A549 (cell line): ENCODE measurements at regions not wholly inside any gene's neighbourhood (a gene's known extent, or its start where the extent isn't known, plus 50 kb on each side); places are given as distances from the start of the nearest gene placed in this dataset.

Source experiments
- ATAC-seq, 2 experiments: fragments of 200-7000 bp in 1 of 2; fragments of >200 bp in 1 of 2; cut with Nextera tagmentation in 1 of 2; cut with Tn5 transposase in 1 of 2; 3 replicates each; pipeline versions ENCODE4 v1.8.0 to v1.9.1; 2018 to 2020; ENCODE audit warnings: mild to moderate bottlenecking in 1 of 2, moderate library complexity in 1 of 2
- CTCF ChIA-PET: fragments of 300-600 bp; sonication (Branson Sonifier 250); formaldehyde crosslinking; extraction: SDS; loops from one replicate; lab custom pipeline; 2021; ENCODE audit warnings: antibody characterized with exemption, inconsistent platforms; lab: Yijun Ruan, JAX
- POLR2A ChIA-PET: fragments of 350-600 bp; formaldehyde crosslinking; extraction: SDS; loops from one replicate; lab custom pipeline; 2021; ENCODE audit warnings: antibody characterized with exemption, inconsistent platforms; lab: Yijun Ruan, JAX
- DNase-seq, 2 experiments: peaks; one replicate each; pipeline versions ENCODE4 v3.0.0 to v3.0.0-alpha.2; 2011 to 2016; ENCODE audit warnings: low read depth in 1 of 2, low spot score in 1 of 2
- FAIRE-seq: peaks from 2 replicates; lab custom pipeline; 2011; peaks lifted over from hg19 to GRCh38; lab: Jason Lieb, UNC
- H3K27ac ChIP-seq, 2 experiments: fragments of >200 bp; sonication (Bioruptor Twin); formaldehyde crosslinking; 3 replicates each; pipeline ENCODE4 v1.5.1; 2016 to 2017
- H3K4me1 ChIP-seq: fragments of >200 bp; sonication (Bioruptor Twin); formaldehyde crosslinking; 3 replicates; pipeline ENCODE4 v1.6.1; 2016
- H3K4me2 ChIP-seq: fragments of >200 bp; sonication (Bioruptor Twin); formaldehyde crosslinking; 3 replicates; pipeline ENCODE4 v1.6.1; 2016
- H3K4me3 ChIP-seq: fragments of >200 bp; sonication (Bioruptor Twin); formaldehyde crosslinking; 3 replicates; pipeline ENCODE4 v1.5.1; 2016
- H3K9me3 ChIP-seq: fragments of >200 bp; sonication (Bioruptor Twin); formaldehyde crosslinking; 3 replicates; pipeline ENCODE4 v1.6.1; 2016
- BHLHE40 ChIP-seq: IDR thresholded peaks from 2 replicates; pipeline ENCODE4 v1.6.1; 2012; ENCODE audit warnings: low read depth, low read length, inconsistent platforms
- CBX2 ChIP-seq: fragments of 200-600 bp; sonication (generic); IDR thresholded peaks from 2 replicates; pipeline ENCODE4 v1.6.1; 2016; ENCODE audit warnings: low read depth, mild to moderate bottlenecking, borderline replicate concordance
- EHF ChIP-seq: fragments of 250-450 bp; sonication (Bioruptor Pico); IDR thresholded peaks from 2 replicates; pipeline ENCODE4 v1.5.0; 2020; ENCODE audit warnings: mild to moderate bottlenecking
- EP300 ChIP-seq, 2 experiments: fragments of >200 bp; sonication (Bioruptor Twin); formaldehyde crosslinking; IDR thresholded peaks; 2 replicates in 1 of 2; 3 replicates in 1 of 2; pipeline ENCODE4 v1.6.1; 2016 to 2017
- FOSL2 ChIP-seq, 2 experiments: fragments of 450-650 bp in 1 of 2; fragments of >200 bp in 1 of 2; sonication (Bioruptor Twin) in 1 of 2; formaldehyde crosslinking; IDR thresholded peaks; 2 replicates each; pipeline versions ENCODE4 v1.5.0 to v1.6.1; 2016 to 2020; ENCODE audit warnings: mild to moderate bottlenecking in 1 of 2, moderate library complexity in 1 of 2
- HDAC2 ChIP-seq: fragments of 200-600 bp; sonication (generic); IDR thresholded peaks from 2 replicates; pipeline ENCODE4 v1.6.1; 2016
- HEYL ChIP-seq: fragments of 250-450 bp; sonication (Bioruptor Pico); IDR thresholded peaks from 2 replicates; pipeline ENCODE4 v1.8.0; 2021; ENCODE audit warnings: mild to moderate bottlenecking, moderate library complexity
- HOXA7 ChIP-seq: fragments of 250-450 bp; sonication (Bioruptor Pico); IDR thresholded peaks from 2 replicates; pipeline ENCODE4 v1.5.0; 2020; ENCODE audit warnings: mild to moderate bottlenecking, moderate library complexity
- KDM5A ChIP-seq: fragments of 200-600 bp; sonication (generic); IDR thresholded peaks from 2 replicates; pipeline ENCODE4 v1.6.1; 2016; ENCODE audit warnings: antibody characterized with exemption, mild to moderate bottlenecking
- MAZ ChIP-seq: fragments of 150-350 bp; IDR thresholded peaks from 2 replicates; pipeline ENCODE4 v1.6.1; 2014; ENCODE audit warnings: antibody characterized with exemption, low read depth, low read length, borderline replicate concordance
- MYC ChIP-seq: IDR thresholded peaks from 2 replicates; pipeline ENCODE4 v1.6.1; 2012; ENCODE audit warnings: mild to moderate bottlenecking, inconsistent platforms, low read length, improper control_type of control experiment, borderline replicate concordance
- NFE2L2 ChIP-seq: fragments of 150-350 bp; conservative IDR thresholded peaks from 2 replicates; pipeline ENCODE4 v1.6.1; 2014; ENCODE audit warnings: low read length
- NR3C1 ChIP-seq: fragments of >200 bp; sonication (Bioruptor Twin); formaldehyde crosslinking; IDR thresholded peaks from 3 replicates; pipeline ENCODE4 v1.6.1; 2017
- PHF8 ChIP-seq: fragments of 200-600 bp; sonication (generic); IDR thresholded peaks from 2 replicates; pipeline ENCODE4 v1.6.1; 2016; ENCODE audit warnings: low read depth, mild to moderate bottlenecking, antibody characterized with exemption, moderate library complexity, borderline replicate concordance
- POLR2A ChIP-seq: IDR thresholded peaks from 2 replicates; pipeline ENCODE4 v1.6.1; 2012; ENCODE audit warnings: mild to moderate bottlenecking, low read length
- RCOR1 ChIP-seq: fragments of 150-350 bp; IDR thresholded peaks from 2 replicates; pipeline ENCODE4 v1.6.1; 2014; ENCODE audit warnings: antibody characterized with exemption, low read length, low read depth
- TP53 ChIP-seq: fragments of 250-450 bp; sonication (Bioruptor Pico); IDR thresholded peaks from 2 replicates; pipeline ENCODE4 v1.5.0; 2021; ENCODE audit warnings: mild to moderate bottlenecking, moderate library complexity
- ZC3H11A ChIP-seq: fragments of 450-650 bp; IDR thresholded peaks from 2 replicates; pipeline ENCODE4 v1.6.1; 2014; ENCODE audit warnings: antibody characterized with exemption, mild to moderate bottlenecking
- ZNF302 ChIP-seq: fragments of 250-450 bp; sonication (Bioruptor Pico); IDR thresholded peaks from 2 replicates; pipeline ENCODE4 v1.9.0; 2021; ENCODE audit warnings: inconsistent platforms, mild to moderate bottlenecking, moderate library complexity
- WGBS: methylation state at CpG from one replicate; pipeline ENCODE4 v1.1.6; 2017; ENCODE audit errors: missing lambda C conversion rate; 5-methylcytosine and 5-hydroxymethylcytosine counted together
- TF ChIP-seq, protein P1 (sequence below): fragments of 450-650 bp; IDR thresholded peaks from 2 replicates; pipeline ENCODE4 v1.6.1; 2014; ENCODE audit warnings: antibody characterized with exemption
- TF ChIP-seq, protein P2 (sequence below): fragments of >200 bp; sonication (Bioruptor Twin); formaldehyde crosslinking; IDR thresholded peaks from 2 replicates; pipeline ENCODE4 v1.6.1; 2016
- TF ChIP-seq, protein P3 (sequence below): IDR thresholded peaks from 2 replicates; pipeline ENCODE4 v1.6.1; 2012
- TF ChIP-seq, protein P4 (sequence below): IDR thresholded peaks from 2 replicates; pipeline ENCODE4 v1.6.1; 2012; ENCODE audit warnings: low read depth, borderline replicate concordance
- TF ChIP-seq, protein P5 (sequence below): fragments of 150-350 bp; IDR thresholded peaks from 2 replicates; pipeline ENCODE4 v1.6.1; 2014; ENCODE audit warnings: low read depth, mild to moderate bottlenecking, low read length
- TF ChIP-seq, protein P6 (sequence below): fragments of 200-600 bp; sonication (generic); IDR thresholded peaks from 2 replicates; pipeline ENCODE4 v1.6.1; 2016; ENCODE audit warnings: antibody characterized with exemption, mild to moderate bottlenecking, moderate library complexity
- TF ChIP-seq, protein P7 (sequence below): IDR thresholded peaks from 2 replicates; pipeline ENCODE4 v1.6.1; 2012
- TF ChIP-seq, protein P8 (sequence below): fragments of >200 bp; sonication (Bioruptor Twin); formaldehyde crosslinking; IDR thresholded peaks from 3 replicates; pipeline ENCODE4 v1.6.1; 2016

DNA sequence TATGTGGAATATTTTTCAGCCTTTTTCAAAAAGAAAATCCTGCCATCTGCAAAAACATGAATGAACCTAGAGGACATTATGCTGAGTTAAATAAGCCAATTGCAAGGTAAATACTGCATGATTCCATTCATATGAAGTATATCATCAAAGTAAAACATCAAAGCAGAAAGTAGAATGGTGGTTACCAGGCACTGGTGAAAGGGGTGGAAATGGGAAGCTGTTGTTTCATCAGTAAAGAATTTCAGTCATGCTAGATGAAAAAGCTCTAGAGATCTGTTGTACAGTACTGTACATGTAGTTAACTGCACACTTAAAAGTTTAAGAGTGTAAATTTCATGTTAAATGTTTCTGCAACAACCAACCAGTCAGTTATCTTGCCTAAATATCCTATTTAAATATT lies 196.8 kb upstream of the ADGRL3 start (continued):
- TF ChIP-seq HOXA7, result no peak
- TF ChIP-seq KDM5A, result no peak
- TF ChIP-seq, protein P1, sequence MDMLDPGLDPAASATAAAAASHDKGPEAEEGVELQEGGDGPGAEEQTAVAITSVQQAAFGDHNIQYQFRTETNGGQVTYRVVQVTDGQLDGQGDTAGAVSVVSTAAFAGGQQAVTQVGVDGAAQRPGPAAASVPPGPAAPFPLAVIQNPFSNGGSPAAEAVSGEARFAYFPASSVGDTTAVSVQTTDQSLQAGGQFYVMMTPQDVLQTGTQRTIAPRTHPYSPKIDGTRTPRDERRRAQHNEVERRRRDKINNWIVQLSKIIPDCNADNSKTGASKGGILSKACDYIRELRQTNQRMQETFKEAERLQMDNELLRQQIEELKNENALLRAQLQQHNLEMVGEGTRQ, result no peak
- TF ChIP-seq, protein P2, sequence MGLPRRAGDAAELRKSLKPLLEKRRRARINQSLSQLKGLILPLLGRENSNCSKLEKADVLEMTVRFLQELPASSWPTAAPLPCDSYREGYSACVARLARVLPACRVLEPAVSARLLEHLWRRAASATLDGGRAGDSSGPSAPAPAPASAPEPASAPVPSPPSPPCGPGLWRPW, result no peak
- TF ChIP-seq, protein P3, sequence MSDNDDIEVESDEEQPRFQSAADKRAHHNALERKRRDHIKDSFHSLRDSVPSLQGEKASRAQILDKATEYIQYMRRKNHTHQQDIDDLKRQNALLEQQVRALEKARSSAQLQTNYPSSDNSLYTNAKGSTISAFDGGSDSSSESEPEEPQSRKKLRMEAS, result no peak

DNA sequence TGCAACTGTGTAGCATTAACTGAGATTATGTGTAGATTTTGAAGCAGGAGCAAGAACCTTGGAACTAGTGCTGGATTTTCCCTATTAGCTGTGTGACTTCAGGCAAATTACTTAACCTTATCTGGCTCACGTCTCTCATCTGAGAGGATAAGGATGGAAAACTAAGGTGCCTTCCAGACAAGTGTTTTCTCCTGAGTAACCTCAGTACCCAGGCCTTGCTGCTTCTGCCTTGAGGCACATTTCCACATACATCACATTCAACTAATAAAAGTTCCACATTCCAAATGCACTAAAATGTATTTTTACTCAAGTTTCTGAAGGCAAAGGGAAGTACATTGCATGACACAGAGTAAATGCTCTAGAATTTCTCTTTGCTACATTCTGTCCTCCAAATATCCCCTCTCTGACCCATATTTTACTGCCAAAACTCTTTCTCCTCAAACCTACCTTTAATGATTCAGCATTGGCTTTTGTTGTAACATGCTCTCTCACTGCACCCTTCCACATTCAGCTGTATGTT lies 195.4 kb upstream of the ADGRL3 start:
- H3K9me3 ChIP-seq, result no peaks in the 10 kb centered on the region
- POLR2A ChIA-PET, result no interaction called here
- H3K4me3 ChIP-seq, result no peak overlapping the region
- TF ChIP-seq MAZ, result no peak
- no peak for TF ChIP-seq KDM5A
- no peak for TF ChIP-seq CBX2
- no peak for TF ChIP-seq EHF (CRISPR knock-in tag)
- TF ChIP-seq HDAC2, result no peak
- TF ChIP-seq, protein P4, sequence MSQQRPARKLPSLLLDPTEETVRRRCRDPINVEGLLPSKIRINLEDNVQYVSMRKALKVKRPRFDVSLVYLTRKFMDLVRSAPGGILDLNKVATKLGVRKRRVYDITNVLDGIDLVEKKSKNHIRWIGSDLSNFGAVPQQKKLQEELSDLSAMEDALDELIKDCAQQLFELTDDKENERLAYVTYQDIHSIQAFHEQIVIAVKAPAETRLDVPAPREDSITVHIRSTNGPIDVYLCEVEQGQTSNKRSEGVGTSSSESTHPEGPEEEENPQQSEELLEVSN, result no peak
- TF ChIP-seq POLR2A, result no peak
- TF ChIP-seq TP53 (CRISPR knock-in tag), result no peak
- TF ChIP-seq, protein P5, sequence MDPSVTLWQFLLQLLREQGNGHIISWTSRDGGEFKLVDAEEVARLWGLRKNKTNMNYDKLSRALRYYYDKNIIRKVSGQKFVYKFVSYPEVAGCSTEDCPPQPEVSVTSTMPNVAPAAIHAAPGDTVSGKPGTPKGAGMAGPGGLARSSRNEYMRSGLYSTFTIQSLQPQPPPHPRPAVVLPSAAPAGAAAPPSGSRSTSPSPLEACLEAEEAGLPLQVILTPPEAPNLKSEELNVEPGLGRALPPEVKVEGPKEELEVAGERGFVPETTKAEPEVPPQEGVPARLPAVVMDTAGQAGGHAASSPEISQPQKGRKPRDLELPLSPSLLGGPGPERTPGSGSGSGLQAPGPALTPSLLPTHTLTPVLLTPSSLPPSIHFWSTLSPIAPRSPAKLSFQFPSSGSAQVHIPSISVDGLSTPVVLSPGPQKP, result no peak
- no peak for TF ChIP-seq RCOR1
- TF ChIP-seq HOXA7, result no peak
- TF ChIP-seq, protein P3, result no peak
- TF ChIP-seq, protein P2, result no peak
- TF ChIP-seq ZC3H11A, result no peak
- no peak for TF ChIP-seq BHLHE40
- TF ChIP-seq FOSL2 (IDR thresholded peaks at IDR 0.05), result no peak
- TF ChIP-seq FOSL2 (CRISPR knock-in tag; IDR thresholded peaks at IDR 0.05), result no peak
- TF ChIP-seq, all 56 proteins: peak for 0
- no peak for FAIRE-seq
- ATAC-seq, result no peak
- CTCF ChIA-PET, result no interaction called here
- no peak overlapping the region for H3K4me2 ChIP-seq
- H3K4me1 ChIP-seq, result no peaks in the 10 kb centered on the region
- DNase-seq, result no peak
- WGBS, result 13% methylated on average over 1 of the region's 1 CpG
- no peak overlapping the region for H3K27ac ChIP-seq

DNA sequence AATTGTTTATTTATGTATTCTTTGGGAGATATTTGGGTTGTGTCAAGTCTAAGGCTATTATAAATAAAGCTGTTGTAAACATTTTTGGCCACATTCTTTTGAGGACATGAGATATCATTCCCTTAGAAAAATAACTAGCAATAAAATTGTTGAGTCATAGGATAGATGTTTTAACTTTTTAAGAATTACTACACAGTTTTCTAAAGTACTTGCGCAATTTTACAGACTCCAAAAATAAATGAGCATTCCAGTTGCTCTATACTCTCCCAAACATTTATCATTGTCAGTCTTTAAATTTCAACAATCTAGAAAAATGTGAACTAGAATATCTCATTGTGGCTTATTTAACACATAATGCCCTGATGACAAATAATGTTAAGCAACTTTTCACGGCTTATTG lies 189.1 kb upstream of the ADGRL3 start:
- Histone ChIP-seq H3K4me3 (no peak overlapping the region), H3K4me1 (no peaks in the 10 kb centered on the region)
- TF ChIP-seq, protein P6, sequence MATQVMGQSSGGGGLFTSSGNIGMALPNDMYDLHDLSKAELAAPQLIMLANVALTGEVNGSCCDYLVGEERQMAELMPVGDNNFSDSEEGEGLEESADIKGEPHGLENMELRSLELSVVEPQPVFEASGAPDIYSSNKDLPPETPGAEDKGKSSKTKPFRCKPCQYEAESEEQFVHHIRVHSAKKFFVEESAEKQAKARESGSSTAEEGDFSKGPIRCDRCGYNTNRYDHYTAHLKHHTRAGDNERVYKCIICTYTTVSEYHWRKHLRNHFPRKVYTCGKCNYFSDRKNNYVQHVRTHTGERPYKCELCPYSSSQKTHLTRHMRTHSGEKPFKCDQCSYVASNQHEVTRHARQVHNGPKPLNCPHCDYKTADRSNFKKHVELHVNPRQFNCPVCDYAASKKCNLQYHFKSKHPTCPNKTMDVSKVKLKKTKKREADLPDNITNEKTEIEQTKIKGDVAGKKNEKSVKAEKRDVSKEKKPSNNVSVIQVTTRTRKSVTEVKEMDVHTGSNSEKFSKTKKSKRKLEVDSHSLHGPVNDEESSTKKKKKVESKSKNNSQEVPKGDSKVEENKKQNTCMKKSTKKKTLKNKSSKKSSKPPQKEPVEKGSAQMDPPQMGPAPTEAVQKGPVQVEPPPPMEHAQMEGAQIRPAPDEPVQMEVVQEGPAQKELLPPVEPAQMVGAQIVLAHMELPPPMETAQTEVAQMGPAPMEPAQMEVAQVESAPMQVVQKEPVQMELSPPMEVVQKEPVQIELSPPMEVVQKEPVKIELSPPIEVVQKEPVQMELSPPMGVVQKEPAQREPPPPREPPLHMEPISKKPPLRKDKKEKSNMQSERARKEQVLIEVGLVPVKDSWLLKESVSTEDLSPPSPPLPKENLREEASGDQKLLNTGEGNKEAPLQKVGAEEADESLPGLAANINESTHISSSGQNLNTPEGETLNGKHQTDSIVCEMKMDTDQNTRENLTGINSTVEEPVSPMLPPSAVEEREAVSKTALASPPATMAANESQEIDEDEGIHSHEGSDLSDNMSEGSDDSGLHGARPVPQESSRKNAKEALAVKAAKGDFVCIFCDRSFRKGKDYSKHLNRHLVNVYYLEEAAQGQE, result no peak
- no peak for TF ChIP-seq HOXA7
- no peak for TF ChIP-seq EP300 (IDR thresholded peaks at IDR 0.05)
- TF ChIP-seq NR3C1, result no peak
- no peak for TF ChIP-seq PHF8
- TF ChIP-seq, protein P7, sequence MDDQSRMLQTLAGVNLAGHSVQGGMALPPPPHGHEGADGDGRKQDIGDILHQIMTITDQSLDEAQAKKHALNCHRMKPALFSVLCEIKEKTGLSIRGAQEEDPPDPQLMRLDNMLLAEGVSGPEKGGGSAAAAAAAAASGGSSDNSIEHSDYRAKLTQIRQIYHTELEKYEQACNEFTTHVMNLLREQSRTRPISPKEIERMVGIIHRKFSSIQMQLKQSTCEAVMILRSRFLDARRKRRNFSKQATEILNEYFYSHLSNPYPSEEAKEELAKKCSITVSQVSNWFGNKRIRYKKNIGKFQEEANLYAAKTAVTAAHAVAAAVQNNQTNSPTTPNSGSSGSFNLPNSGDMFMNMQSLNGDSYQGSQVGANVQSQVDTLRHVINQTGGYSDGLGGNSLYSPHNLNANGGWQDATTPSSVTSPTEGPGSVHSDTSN, result no peak
- no peak for TF ChIP-seq NFE2L2
- TF ChIP-seq, protein P8, sequence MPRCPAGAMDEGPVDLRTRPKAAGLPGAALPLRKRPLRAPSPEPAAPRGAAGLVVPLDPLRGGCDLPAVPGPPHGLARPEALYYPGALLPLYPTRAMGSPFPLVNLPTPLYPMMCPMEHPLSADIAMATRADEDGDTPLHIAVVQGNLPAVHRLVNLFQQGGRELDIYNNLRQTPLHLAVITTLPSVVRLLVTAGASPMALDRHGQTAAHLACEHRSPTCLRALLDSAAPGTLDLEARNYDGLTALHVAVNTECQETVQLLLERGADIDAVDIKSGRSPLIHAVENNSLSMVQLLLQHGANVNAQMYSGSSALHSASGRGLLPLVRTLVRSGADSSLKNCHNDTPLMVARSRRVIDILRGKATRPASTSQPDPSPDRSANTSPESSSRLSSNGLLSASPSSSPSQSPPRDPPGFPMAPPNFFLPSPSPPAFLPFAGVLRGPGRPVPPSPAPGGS, result no peak
- no peak for TF ChIP-seq MYC
- TF ChIP-seq ZNF302, result no peak
- TF ChIP-seq HEYL (CRISPR knock-in tag), result no peak

More for the DNA sequence above, 189.1 kb upstream of the ADGRL3 start:
- ChIA-PET CTCF (no interaction called here), POLR2A (interaction anchor here (0.5 kb wide), 1 partner anchor 1313 kb away, joined by 4 read pairs; no protein-coding TSS in a partner anchor)
- DNase-seq (no peak), ATAC-seq (no peak), FAIRE-seq (no peak)
- WGBS, result 26% methylated on average over 2 of the region's 2 CpGs
- H3K4me2 ChIP-seq, result no peak overlapping the region
- no peak overlapping the region for H3K27ac ChIP-seq
- no peaks in the 10 kb centered on the region for H3K9me3 ChIP-seq
